HCT116 (cell line): ENCODE measurements at regions not wholly inside any gene's neighbourhood (a gene's known extent, or its start where the extent isn't known, plus 50 kb on each side); places are given as distances from the start of the nearest gene placed in this dataset.

Source experiments
- ATAC-seq: fragments of 200-7000 bp; cut with Tn5 transposase; 2 replicates; pipeline ENCODE4 v1.9.1; 2020; ENCODE audit warnings: mild to moderate bottlenecking, moderate library complexity
- BruUV-seq: library from RNA; stranded (reverse); fragments of 400-500 nt; replicated peaks from 2 replicates; lab custom pipeline; 2021; lab: Mats Ljungman, UMichigan
- CTCF ChIA-PET: fragments of 300-600 bp; sonication (Branson Sonifier 250); formaldehyde crosslinking; loops from one replicate; lab custom pipeline; 2021; ENCODE audit warnings: antibody characterized with exemption; lab: Charles Lee
- POLR2A ChIA-PET: fragments of 300-600, 350-600 bp; sonication (Branson Sonifier 250); formaldehyde crosslinking; loops from one replicate; lab custom pipeline; 2021; ENCODE audit warnings: antibody characterized with exemption; lab: Charles Lee
- RAD21 ChIA-PET, 2 experiments: fragments of 300-600 bp; sonication (Branson Sonifier 250); formaldehyde crosslinking; loops; one replicate each; lab custom pipeline; 2023; ENCODE audit warnings: low total read pairs in 2 of 2; ENCODE audit not compliant: uncharacterized antibody in 2 of 2, unreplicated experiment in 2 of 2, low non-redundant PET in 1 of 2; lab: Charles Lee
- DNase-seq: peaks from one replicate; pipeline ENCODE4 v3.0.0-alpha.2; 2010; ENCODE audit warnings: low read depth, low spot score
- H2AFZ ChIP-seq: fragments of 200-600 bp; shearing (Covaris generic), sonication (generic); 2 replicates; pipeline ENCODE4 v1.6.1; 2017; ENCODE audit warnings: low read depth, mixed run types, mixed read lengths, antibody characterized with exemption, low read length; ENCODE audit not compliant: poor library complexity, severe bottlenecking
- H3K27ac ChIP-seq: 2 replicates; pipeline ENCODE4 v1.5.1; 2012; ENCODE audit warnings: low read depth, low read length
- H3K27me3 ChIP-seq: fragments of 200-600 bp; sonication (generic); 2 replicates; pipeline ENCODE4 v1.6.1; 2016; ENCODE audit warnings: mixed run types, low read length, mixed read lengths; ENCODE audit not compliant: insufficient read depth
- H3K36me3 ChIP-seq, 2 experiments: fragments of 200-500 bp in 1 of 2; fragments of 200-600 bp in 1 of 2; sonication (Bioruptor generic) in 1 of 2; sonication (generic) in 1 of 2; 2 replicates each; pipeline versions ENCODE4 v1.5.1 to v1.6.1; 2014 to 2016; ENCODE audit warnings: low read length in 2 of 2, inconsistent platforms in 1 of 2, mixed read lengths in 1 of 2, mixed run types in 1 of 2; ENCODE audit not compliant: insufficient read depth in 2 of 2, control insufficient read depth in 1 of 2
- H3K4me1 ChIP-seq, 2 experiments: fragments of 200-600 bp in 1 of 2; sonication (generic) in 1 of 2; 2 replicates each; pipeline versions ENCODE4 v1.5.1 to v1.6.1; 2012 to 2017; ENCODE audit warnings: low read length in 2 of 2, inconsistent platforms in 1 of 2, mild to moderate bottlenecking in 1 of 2, mixed read lengths in 1 of 2, mixed run types in 1 of 2, moderate library complexity in 1 of 2; ENCODE audit not compliant: insufficient read depth in 2 of 2, control insufficient read depth in 1 of 2
- H3K4me2 ChIP-seq: fragments of 200-600 bp; sonication (generic); 2 replicates; pipeline ENCODE4 v1.6.1; 2017; ENCODE audit warnings: mixed run types, low read length, mixed read lengths
- H3K4me3 ChIP-seq, 2 experiments: fragments of 200-600 bp in 1 of 2; sonication (generic) in 1 of 2; replicated peaks in 1 of 2; 2 replicates each; pipeline ENCODE4 v1.5.1; 2011 to 2016; ENCODE audit warnings: low read length in 2 of 2, control low read depth in 1 of 2, low read depth in 1 of 2, mild to moderate bottlenecking in 1 of 2, mixed read lengths in 1 of 2, mixed run types in 1 of 2
- H3K79me2 ChIP-seq: fragments of 200-600 bp; sonication (generic); 2 replicates; pipeline ENCODE4 v1.6.1; 2017; ENCODE audit warnings: mild to moderate bottlenecking, mixed run types, low read length, moderate library complexity, mixed read lengths; ENCODE audit not compliant: insufficient read depth
- H3K9ac ChIP-seq: fragments of 200-600 bp; sonication (generic); 2 replicates; pipeline ENCODE4 v1.6.1; 2016; ENCODE audit warnings: low read length, mixed read lengths
- H3K9me2 ChIP-seq: fragments of 200-600 bp; sonication (generic), shearing (Covaris generic); 2 replicates; pipeline ENCODE4 v1.6.1; 2017; ENCODE audit warnings: mixed run types, mild to moderate bottlenecking, moderate library complexity; ENCODE audit not compliant: insufficient read depth
- H3K9me3 ChIP-seq, 2 experiments: fragments of 200-500 bp in 1 of 2; fragments of 200-600 bp in 1 of 2; sonication (Bioruptor generic) in 1 of 2; sonication (generic) in 1 of 2; 2 replicates each; pipeline ENCODE4 v1.6.1; 2014 to 2017; ENCODE audit warnings: low read length in 2 of 2, mixed read lengths in 2 of 2, inconsistent platforms in 1 of 2, low read depth in 1 of 2, mild to moderate bottlenecking in 1 of 2, mixed run types in 1 of 2, moderate library complexity in 1 of 2; ENCODE audit not compliant: control insufficient read depth in 1 of 2, insufficient read depth in 1 of 2
- H4K20me1 ChIP-seq: fragments of 200-600 bp; sonication (generic), shearing (Covaris generic); 2 replicates; pipeline ENCODE4 v1.6.1; 2017; ENCODE audit warnings: mixed run types, mild to moderate bottlenecking, moderate library complexity; ENCODE audit not compliant: insufficient read depth
- ATF3 ChIP-seq: IDR thresholded peaks from 2 replicates; pipeline ENCODE4 v1.6.1; 2012
- CBX3 ChIP-seq: IDR thresholded peaks from 2 replicates; pipeline ENCODE4 v1.6.1; 2012; ENCODE audit warnings: low read depth
- CEBPB ChIP-seq: IDR thresholded peaks from 2 replicates; pipeline ENCODE4 v1.6.1; 2012; ENCODE audit warnings: low read depth
- CTCF ChIP-seq, 3 experiments: fragments of 200-600 bp in 1 of 3; sonication (generic) in 1 of 3; IDR thresholded peaks in 2 of 3; conservative IDR thresholded peaks in 1 of 3; 2 replicates each; pipeline ENCODE4 v1.5.1; 2012 to 2017; ENCODE audit warnings: low read depth in 2 of 3, low read length in 2 of 3, antibody characterized with exemption in 1 of 3, borderline replicate concordance in 1 of 3, control low read depth in 1 of 3, mild to moderate bottlenecking in 1 of 3, mixed read lengths in 1 of 3, mixed run types in 1 of 3, moderate library complexity in 1 of 3; ENCODE audit not compliant: insufficient read depth in 1 of 3
- EZH2phosphoT487 ChIP-seq: fragments of 200-600 bp; IDR thresholded peaks from 2 replicates; pipeline ENCODE4 v1.6.1; 2018; ENCODE audit warnings: antibody characterized with exemption, borderline replicate concordance
- FOSL1 ChIP-seq: IDR thresholded peaks from 2 replicates; pipeline ENCODE4 v1.6.1; 2012; ENCODE audit warnings: low read depth
- JUND ChIP-seq: IDR thresholded peaks from 2 replicates; pipeline ENCODE4 v1.6.1; 2012
- MAX ChIP-seq: IDR thresholded peaks from 2 replicates; pipeline ENCODE4 v1.6.1; 2012
- POLR2A ChIP-seq: IDR thresholded peaks from 2 replicates; pipeline ENCODE4 v1.7.0; 2011; ENCODE audit warnings: borderline replicate concordance; ENCODE audit not compliant: insufficient read depth, insufficient read length; ENCODE audit errors: extremely low read depth
- POLR2AphosphoS5 ChIP-seq: IDR thresholded peaks from 2 replicates; pipeline ENCODE4 v1.6.1; 2011; ENCODE audit warnings: mild to moderate bottlenecking, low read depth, low read length, moderate library complexity
- RAD21 ChIP-seq: IDR thresholded peaks from 2 replicates; pipeline ENCODE4 v1.6.1; 2012; ENCODE audit warnings: low read depth, mild to moderate bottlenecking
- REST ChIP-seq: IDR thresholded peaks from 2 replicates; pipeline ENCODE4 v1.6.1; 2012; ENCODE audit warnings: low read depth
- SIN3A ChIP-seq: IDR thresholded peaks from 2 replicates; pipeline ENCODE4 v1.6.1; 2012; ENCODE audit warnings: low read depth
- SP1 ChIP-seq: IDR thresholded peaks from 2 replicates; pipeline ENCODE4 v1.6.1; 2012; ENCODE audit warnings: low read depth
- SRF ChIP-seq: IDR thresholded peaks from 2 replicates; pipeline ENCODE4 v1.6.1; 2012; ENCODE audit warnings: low read depth
- TCF7L2 ChIP-seq: IDR thresholded peaks from 2 replicates; pipeline ENCODE4 v1.7.0; 2011; ENCODE audit warnings: borderline replicate concordance, inconsistent platforms; ENCODE audit not compliant: insufficient read depth, insufficient read length; ENCODE audit errors: extremely low read depth
- YY1 ChIP-seq: IDR thresholded peaks from 2 replicates; pipeline ENCODE4 v1.6.1; 2011; ENCODE audit warnings: low read length, low read depth, moderate library complexity, mild to moderate bottlenecking; ENCODE audit not compliant: insufficient replicate concordance; ENCODE audit errors: extremely low read depth
- ZBTB33 ChIP-seq: IDR thresholded peaks from 2 replicates; pipeline ENCODE4 v1.6.1; 2011; ENCODE audit warnings: mild to moderate bottlenecking, low read length, moderate library complexity; ENCODE audit not compliant: insufficient replicate concordance; ENCODE audit errors: extremely low read depth
- ZFX ChIP-seq: fragments of 450-650 bp; IDR thresholded peaks from 2 replicates; pipeline ENCODE4 v1.6.1; 2017
- ZNF274 ChIP-seq: fragments of 200-500 bp; sonication (Bioruptor generic); IDR thresholded peaks from 2 replicates; pipeline ENCODE4 v1.6.1; 2014; ENCODE audit warnings: mild to moderate bottlenecking, low read depth, low read length, inconsistent platforms
- intact Hi-C: fragments of 100-400 bp; cut with micrococcal nuclease; formaldehyde crosslinking; loops from 2 replicates; pipeline ENCODE4 v1.10.0; 2022

- BruUV-seq, result no TSS peak
- no peaks in the 10 kb centered on the region for H3K79me2 ChIP-seq
- ChIA-PET CTCF (no interaction called here), POLR2A (no interaction called here), RAD21 (no interaction called here)
- H3K27me3 ChIP-seq, result no peaks in the 10 kb centered on the region
- no peaks in the 10 kb centered on the region for H4K20me1 ChIP-seq
- no peaks in the 10 kb centered on the region for H3K4me1 ChIP-seq
- DNase-seq (no peak), ATAC-seq (no peak)
- H3K4me3 ChIP-seq, result no peak overlapping the region
- no peaks in the 10 kb centered on the region for H3K36me3 ChIP-seq
- no peaks in the 10 kb centered on the region for H3K9me3 ChIP-seq
- no peak overlapping the region for H2AFZ ChIP-seq
- TF ChIP-seq SRF (no peak), TCF7L2 (no peak), CEBPB (no peak), MAX (no peak), ZBTB33 (no peak), CTCF (IDR thresholded peaks at IDR 0.05 in 2 of 3, conservative IDR thresholded peaks at IDR 0.05 in 1 of 3; ENCODE audit: borderline replicate concordance in 1 of 3, insufficient read depth in 1 of 3, low read depth in 2 of 3, low read length in 2 of 3) (no peak), ZFX (no peak), EZH2phosphoT487 (no peak), ZNF274 (no peak), ATF3 (no peak), SIN3A (no peak), POLR2AphosphoS5 (no peak), JUND (no peak), YY1 (no peak), CBX3 (no peak), REST (no peak), POLR2A (no peak), FOSL1 (no peak), RAD21 (no peak), SP1 (no peak)
- intact Hi-C loops, result no loop called here
- H3K9me2 ChIP-seq, result no peaks in the 10 kb centered on the region
- H3K27ac ChIP-seq, result no peak overlapping the region
- no peak overlapping the region for H3K9ac ChIP-seq
- no peak overlapping the region for H3K4me2 ChIP-seq
These were observed 138.0 kb downstream of the SHOX start for GRCh38 chrX:768596-768995.
